ENCODE measurements at regions not wholly inside any gene's neighbourhood (a gene's known extent, or its start where the extent isn't known, plus 50 kb on each side); places are given as distances from the start of the nearest gene placed in this dataset.

DNA sequence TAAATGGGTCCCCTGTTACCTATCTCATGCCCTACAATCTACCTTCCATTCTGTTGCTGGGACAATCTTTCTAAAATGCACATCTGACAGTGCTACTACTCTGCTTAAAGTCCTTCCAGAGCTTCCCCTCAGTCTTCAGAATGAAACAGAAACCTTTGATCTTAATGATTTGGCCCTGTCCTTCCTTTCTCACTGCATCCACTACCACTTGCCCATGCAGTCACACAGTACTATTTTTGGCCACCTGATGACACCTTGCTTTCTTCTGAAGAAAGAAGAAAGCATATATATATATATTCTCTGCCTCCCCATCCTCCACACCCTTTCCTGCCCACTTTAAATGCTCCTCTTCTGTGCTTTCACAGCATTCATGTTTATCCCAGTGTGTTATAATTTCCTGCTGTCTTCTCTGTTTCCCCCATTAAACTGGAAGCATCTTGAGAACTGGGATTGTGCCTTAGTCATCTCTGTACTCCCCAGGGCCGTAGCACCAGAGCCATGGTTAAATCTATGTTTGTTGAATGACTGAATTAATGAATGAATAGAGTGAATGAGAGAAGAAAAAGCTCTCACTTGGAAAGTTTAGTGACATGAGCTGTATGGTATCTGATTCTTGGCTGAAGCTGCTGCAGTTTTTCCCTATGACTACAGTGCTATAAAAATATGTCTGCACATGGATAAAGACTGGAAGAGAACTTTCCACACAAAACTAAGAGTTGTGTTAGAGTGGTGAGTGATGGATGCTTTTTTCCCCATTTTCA lies 56.2 kb downstream of the RTL9 start:
- H3K27ac ChIP-seq (ENCODE audit: low read depth in 1 of 2, low read length in 2 of 2), result no peak overlapping the region
- TF ChIP-seq NR2F2 (IDR thresholded peaks at IDR 0.05) (no peak), TAF1 (conservative IDR thresholded peaks at IDR 0.05) (no peak), EGR1 (IDR thresholded peaks at IDR 0.05; ENCODE audit: low read depth in 2 of 2) (no peak), RXRA (IDR thresholded peaks at IDR 0.05) (no peak), FOXA2 (IDR thresholded peaks at IDR 0.05) (no peak), HNF4G (IDR thresholded peaks at IDR 0.05) (no peak), FOXA1 (IDR thresholded peaks at IDR 0.05) (no peak)
- TF ChIP-seq, protein P1, sequence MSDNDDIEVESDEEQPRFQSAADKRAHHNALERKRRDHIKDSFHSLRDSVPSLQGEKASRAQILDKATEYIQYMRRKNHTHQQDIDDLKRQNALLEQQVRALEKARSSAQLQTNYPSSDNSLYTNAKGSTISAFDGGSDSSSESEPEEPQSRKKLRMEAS (IDR thresholded peaks at IDR 0.05), result no peak
- TF ChIP-seq, protein P2, sequence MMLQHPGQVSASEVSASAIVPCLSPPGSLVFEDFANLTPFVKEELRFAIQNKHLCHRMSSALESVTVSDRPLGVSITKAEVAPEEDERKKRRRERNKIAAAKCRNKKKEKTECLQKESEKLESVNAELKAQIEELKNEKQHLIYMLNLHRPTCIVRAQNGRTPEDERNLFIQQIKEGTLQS (IDR thresholded peaks at IDR 0.05), result no peak
- TF ChIP-seq, protein P3, sequence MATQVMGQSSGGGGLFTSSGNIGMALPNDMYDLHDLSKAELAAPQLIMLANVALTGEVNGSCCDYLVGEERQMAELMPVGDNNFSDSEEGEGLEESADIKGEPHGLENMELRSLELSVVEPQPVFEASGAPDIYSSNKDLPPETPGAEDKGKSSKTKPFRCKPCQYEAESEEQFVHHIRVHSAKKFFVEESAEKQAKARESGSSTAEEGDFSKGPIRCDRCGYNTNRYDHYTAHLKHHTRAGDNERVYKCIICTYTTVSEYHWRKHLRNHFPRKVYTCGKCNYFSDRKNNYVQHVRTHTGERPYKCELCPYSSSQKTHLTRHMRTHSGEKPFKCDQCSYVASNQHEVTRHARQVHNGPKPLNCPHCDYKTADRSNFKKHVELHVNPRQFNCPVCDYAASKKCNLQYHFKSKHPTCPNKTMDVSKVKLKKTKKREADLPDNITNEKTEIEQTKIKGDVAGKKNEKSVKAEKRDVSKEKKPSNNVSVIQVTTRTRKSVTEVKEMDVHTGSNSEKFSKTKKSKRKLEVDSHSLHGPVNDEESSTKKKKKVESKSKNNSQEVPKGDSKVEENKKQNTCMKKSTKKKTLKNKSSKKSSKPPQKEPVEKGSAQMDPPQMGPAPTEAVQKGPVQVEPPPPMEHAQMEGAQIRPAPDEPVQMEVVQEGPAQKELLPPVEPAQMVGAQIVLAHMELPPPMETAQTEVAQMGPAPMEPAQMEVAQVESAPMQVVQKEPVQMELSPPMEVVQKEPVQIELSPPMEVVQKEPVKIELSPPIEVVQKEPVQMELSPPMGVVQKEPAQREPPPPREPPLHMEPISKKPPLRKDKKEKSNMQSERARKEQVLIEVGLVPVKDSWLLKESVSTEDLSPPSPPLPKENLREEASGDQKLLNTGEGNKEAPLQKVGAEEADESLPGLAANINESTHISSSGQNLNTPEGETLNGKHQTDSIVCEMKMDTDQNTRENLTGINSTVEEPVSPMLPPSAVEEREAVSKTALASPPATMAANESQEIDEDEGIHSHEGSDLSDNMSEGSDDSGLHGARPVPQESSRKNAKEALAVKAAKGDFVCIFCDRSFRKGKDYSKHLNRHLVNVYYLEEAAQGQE (IDR thresholded peaks at IDR 0.05), result no peak
- TF ChIP-seq, protein P4, sequence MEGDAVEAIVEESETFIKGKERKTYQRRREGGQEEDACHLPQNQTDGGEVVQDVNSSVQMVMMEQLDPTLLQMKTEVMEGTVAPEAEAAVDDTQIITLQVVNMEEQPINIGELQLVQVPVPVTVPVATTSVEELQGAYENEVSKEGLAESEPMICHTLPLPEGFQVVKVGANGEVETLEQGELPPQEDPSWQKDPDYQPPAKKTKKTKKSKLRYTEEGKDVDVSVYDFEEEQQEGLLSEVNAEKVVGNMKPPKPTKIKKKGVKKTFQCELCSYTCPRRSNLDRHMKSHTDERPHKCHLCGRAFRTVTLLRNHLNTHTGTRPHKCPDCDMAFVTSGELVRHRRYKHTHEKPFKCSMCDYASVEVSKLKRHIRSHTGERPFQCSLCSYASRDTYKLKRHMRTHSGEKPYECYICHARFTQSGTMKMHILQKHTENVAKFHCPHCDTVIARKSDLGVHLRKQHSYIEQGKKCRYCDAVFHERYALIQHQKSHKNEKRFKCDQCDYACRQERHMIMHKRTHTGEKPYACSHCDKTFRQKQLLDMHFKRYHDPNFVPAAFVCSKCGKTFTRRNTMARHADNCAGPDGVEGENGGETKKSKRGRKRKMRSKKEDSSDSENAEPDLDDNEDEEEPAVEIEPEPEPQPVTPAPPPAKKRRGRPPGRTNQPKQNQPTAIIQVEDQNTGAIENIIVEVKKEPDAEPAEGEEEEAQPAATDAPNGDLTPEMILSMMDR (IDR thresholded peaks at IDR 0.05; ENCODE audit: low read depth, low read length, missing input control), result no peak
- no peaks in the 10 kb centered on the region for H3K36me3 ChIP-seq (ENCODE audit: control insufficient read depth in 4 of 4, insufficient read depth in 3 of 4, low read depth in 1 of 4, low read length in 3 of 4)
- no peak for DNase-seq (ENCODE audit: low spot score)
- no peaks in the 10 kb centered on the region for H3K9me3 ChIP-seq (ENCODE audit: control insufficient read depth in 4 of 4, low read length in 3 of 4)
- 71% methylated on average over 1 of the region's 1 CpG for WGBS
- no peak overlapping the region for H3K9ac ChIP-seq (ENCODE audit: low read depth in 1 of 2, low read length in 2 of 2)
- H3K4me3 ChIP-seq (ENCODE audit: low read depth in 1 of 3, low read length in 3 of 3), result no peak overlapping the region
- H3K4me1 ChIP-seq (ENCODE audit: control insufficient read depth in 4 of 4, insufficient read depth in 4 of 4, low read length in 3 of 4), result no peaks in the 10 kb centered on the region
- H3K27me3 ChIP-seq (ENCODE audit: control insufficient read depth in 4 of 4, insufficient read depth in 4 of 4, low read length in 3 of 4), result no peaks in the 10 kb centered on the region

DNA sequence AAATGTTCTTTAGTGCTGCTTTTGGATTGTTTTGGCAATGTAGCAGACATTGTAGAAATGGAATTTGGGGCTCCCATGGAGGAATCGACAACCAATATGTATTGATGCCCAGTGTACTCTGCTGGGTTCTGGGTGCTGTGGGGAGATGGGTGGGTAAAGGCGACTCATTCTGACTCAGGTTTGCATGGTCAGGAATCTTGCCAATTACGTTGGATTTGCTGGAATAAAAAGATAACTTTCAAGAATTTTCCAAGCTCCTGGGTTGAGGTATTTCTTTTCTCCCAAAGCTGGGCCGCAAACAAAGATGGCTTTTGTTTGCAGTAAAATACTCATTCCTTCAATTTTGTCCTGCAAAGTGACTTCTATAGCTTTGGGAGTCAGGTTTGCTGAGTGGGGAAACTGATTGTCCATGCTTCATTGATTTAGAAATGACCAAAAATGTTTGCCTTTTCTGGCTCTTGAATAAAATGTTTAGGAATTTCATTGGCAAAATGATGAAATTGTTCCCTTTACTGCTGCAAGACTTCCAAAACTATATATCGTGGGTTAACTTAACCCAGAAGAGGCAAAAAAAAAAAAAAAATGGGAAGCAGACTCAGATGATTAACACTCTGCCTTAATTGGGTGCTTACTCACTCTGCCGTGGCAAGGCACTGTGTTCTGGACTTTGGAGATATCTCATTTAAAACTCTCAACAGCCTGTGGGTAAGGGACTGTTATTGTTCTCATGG lies 57.0 kb downstream of the RTL9 start:
- no peak for DNase-seq (ENCODE audit: low spot score)
- WGBS, result 87% methylated on average over 6 of the region's 6 CpGs
- TF ChIP-seq SP1 (IDR thresholded peaks at IDR 0.05), result no peak
- TF ChIP-seq FOXA1 (IDR thresholded peaks at IDR 0.05), result no peak
- TF ChIP-seq HNF4G (IDR thresholded peaks at IDR 0.05), result no peak
- TF ChIP-seq JUND (IDR thresholded peaks at IDR 0.05), result no peak
- TF ChIP-seq RAD21 (IDR thresholded peaks at IDR 0.05), result no peak
- TF ChIP-seq HNF4A (conservative IDR thresholded peaks at IDR 0.05), result no peak
- no peak for TF ChIP-seq NR2F2 (IDR thresholded peaks at IDR 0.05)
- TF ChIP-seq, protein P2 (IDR thresholded peaks at IDR 0.05), result no peak
- TF ChIP-seq, protein P5, sequence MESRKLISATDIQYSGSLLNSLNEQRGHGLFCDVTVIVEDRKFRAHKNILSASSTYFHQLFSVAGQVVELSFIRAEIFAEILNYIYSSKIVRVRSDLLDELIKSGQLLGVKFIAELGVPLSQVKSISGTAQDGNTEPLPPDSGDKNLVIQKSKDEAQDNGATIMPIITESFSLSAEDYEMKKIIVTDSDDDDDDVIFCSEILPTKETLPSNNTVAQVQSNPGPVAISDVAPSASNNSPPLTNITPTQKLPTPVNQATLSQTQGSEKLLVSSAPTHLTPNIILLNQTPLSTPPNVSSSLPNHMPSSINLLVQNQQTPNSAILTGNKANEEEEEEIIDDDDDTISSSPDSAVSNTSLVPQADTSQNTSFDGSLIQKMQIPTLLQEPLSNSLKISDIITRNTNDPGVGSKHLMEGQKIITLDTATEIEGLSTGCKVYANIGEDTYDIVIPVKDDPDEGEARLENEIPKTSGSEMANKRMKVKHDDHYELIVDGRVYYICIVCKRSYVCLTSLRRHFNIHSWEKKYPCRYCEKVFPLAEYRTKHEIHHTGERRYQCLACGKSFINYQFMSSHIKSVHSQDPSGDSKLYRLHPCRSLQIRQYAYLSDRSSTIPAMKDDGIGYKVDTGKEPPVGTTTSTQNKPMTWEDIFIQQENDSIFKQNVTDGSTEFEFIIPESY (IDR thresholded peaks at IDR 0.05), result no peak
- TF ChIP-seq EGR1 (IDR thresholded peaks at IDR 0.05; ENCODE audit: low read depth in 2 of 2), result no peak
- TF ChIP-seq FOXA2 (IDR thresholded peaks at IDR 0.05), result no peak

More for the DNA sequence above, 57.0 kb downstream of the RTL9 start:
- no peak overlapping the region for H3K9ac ChIP-seq (ENCODE audit: low read depth in 1 of 2, low read length in 2 of 2)
- H3K27me3 ChIP-seq (ENCODE audit: control insufficient read depth in 4 of 4, insufficient read depth in 4 of 4, low read length in 3 of 4), result no peaks in the 10 kb centered on the region
- no peak overlapping the region for H3K27ac ChIP-seq (ENCODE audit: low read depth in 1 of 2, low read length in 2 of 2)
- H3K36me3 ChIP-seq (ENCODE audit: control insufficient read depth in 4 of 4, insufficient read depth in 3 of 4, low read depth in 1 of 4, low read length in 3 of 4), result no peaks in the 10 kb centered on the region
- H3K4me3 ChIP-seq (ENCODE audit: low read depth in 1 of 3, low read length in 3 of 3), result no peak overlapping the region
- peaks cover 0 to 6% (median under 1%) of the 10 kb centered on the region in 4 donors for H3K4me1 ChIP-seq (ENCODE audit: control insufficient read depth in 4 of 4, insufficient read depth in 4 of 4, low read length in 3 of 4)
- no peaks in the 10 kb centered on the region for H3K9me3 ChIP-seq (ENCODE audit: control insufficient read depth in 4 of 4, low read length in 3 of 4)
